ENCODE measurements at regions not wholly inside any gene's neighbourhood (a gene's known extent, or its start where the extent isn't known, plus 50 kb on each side); places are given as distances from the start of the nearest gene placed in this dataset.

DNA sequence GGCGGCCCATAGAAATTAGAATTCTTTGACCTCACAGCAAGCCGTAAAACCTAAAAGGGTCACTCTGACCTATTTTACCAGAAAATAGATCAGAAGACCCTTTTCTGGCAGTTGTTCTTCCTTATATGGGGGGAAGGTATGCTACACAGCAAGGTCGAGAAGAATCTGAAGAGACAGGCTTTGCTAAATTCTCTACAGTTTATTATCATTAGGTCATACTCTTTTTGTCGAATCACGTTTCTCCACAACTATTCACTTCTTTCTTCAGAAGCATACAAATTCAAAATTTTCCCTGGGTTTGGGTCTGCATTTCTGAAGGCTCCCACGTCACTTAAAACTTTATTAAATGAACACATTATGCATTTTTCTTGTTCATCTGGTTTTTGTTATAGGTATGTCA is 229.5 kb upstream of the GRM7 start:
- TF ChIP-seq CTCF (IDR thresholded peaks at IDR 0.05) (no peak), POLR2AphosphoS5 (IDR thresholded peaks at IDR 0.05) (no peak), POLR2A (IDR thresholded peaks at IDR 0.05) (no peak)

Measured in stomach (tissue), 4 donors.